Small intestine (tissue), 7 donors: ENCODE measurements at regions not wholly inside any gene's neighbourhood (a gene's known extent, or its start where the extent isn't known, plus 50 kb on each side); places are given as distances from the start of the nearest gene placed in this dataset.
A peak's percentile ranks its signal among the peaks of the same experiment; 100 is the strongest.
"Not testable (repeated sequence)": the region's sequence is repeated elsewhere in the genome, so short reads cannot be mapped to it uniquely, and the experiment has no call there.

Source experiments
- DNase-seq, 2 donors: peaks; one replicate each; pipeline versions ENCODE4 v3.0.0 to v3.0.0-alpha.2; 2013
- FAIRE-seq: peaks from 2 replicates; lab custom pipeline; 2012; peaks lifted over from hg19 to GRCh38; lab: Jason Lieb, UNC
- H3K27ac ChIP-seq, 3 donors: one replicate each; pipeline ENCODE4 v1.5.1; 2013; ENCODE audit warnings: low read length in 2 of 3, mild to moderate bottlenecking in 2 of 3, control low read depth in 1 of 3, inconsistent platforms in 1 of 3, low read depth in 1 of 3, moderate library complexity in 1 of 3
- H3K27me3 ChIP-seq, 3 donors: one replicate each; pipeline ENCODE4 v1.6.1; 2013; ENCODE audit warnings: low read length in 3 of 3, inconsistent platforms in 1 of 3; ENCODE audit not compliant: control insufficient read depth in 3 of 3, insufficient read depth in 3 of 3
- H3K36me3 ChIP-seq, 3 donors: one replicate each; pipeline ENCODE4 v1.6.1; 2013; ENCODE audit warnings: low read length in 3 of 3, inconsistent platforms in 1 of 3, low read depth in 1 of 3, mild to moderate bottlenecking in 1 of 3, moderate library complexity in 1 of 3; ENCODE audit not compliant: control insufficient read depth in 3 of 3, insufficient read depth in 2 of 3
- H3K4me1 ChIP-seq, 3 donors: one replicate each; pipeline ENCODE4 v1.6.1; 2013; ENCODE audit warnings: low read length in 2 of 3, inconsistent platforms in 1 of 3, low read depth in 1 of 3, mild to moderate bottlenecking in 1 of 3, moderate library complexity in 1 of 3; ENCODE audit not compliant: control insufficient read depth in 3 of 3, insufficient read depth in 2 of 3
- H3K4me3 ChIP-seq, 3 donors: one replicate each; pipeline ENCODE4 v1.5.1; 2013; ENCODE audit warnings: low read length in 3 of 3, control low read depth in 1 of 3, inconsistent platforms in 1 of 3, low read depth in 1 of 3, mild to moderate bottlenecking in 1 of 3, moderate library complexity in 1 of 3
- H3K9me3 ChIP-seq, 2 donors: one replicate each; pipeline ENCODE4 v1.6.1; 2013; ENCODE audit warnings: low read depth in 1 of 2, low read length in 1 of 2; ENCODE audit not compliant: control insufficient read depth in 2 of 2, insufficient read depth in 1 of 2
- WGBS, 3 donors: extraction: QIAGEN DNeasy Blood & Tissue Kit; methylation state at CpG; one replicate each; pipeline ENCODE4 v1.1.7; 2013; 5-methylcytosine and 5-hydroxymethylcytosine counted together
- donor health status: healthy with polysubstance abuse.
- donor health status: control.
- donor health status: control.
- donor health status: Bipolar disorder and iron deficiency.
- donor health status: healthy.

GRCh38 chr2:88802026-88802425, 110.6 kb downstream of the RPIA start:
- WGBS, 3 donors: 37 to 53% (median 40%) methylated on average over 2 of the region's 2 CpGs
- not testable (repeated sequence) for H3K36me3 ChIP-seq, H3K9me3 ChIP-seq, DNase-seq, H3K27ac ChIP-seq, FAIRE-seq, H3K4me1 ChIP-seq, H3K27me3 ChIP-seq, H3K4me3 ChIP-seq

GRCh38 chr2:88807237-88807962, 115.9 kb downstream of the RPIA start:
- WGBS, 3 donors: 64 to 83% (median 64%) methylated on average over 5 of the region's 5 CpGs
- no peaks in the 10 kb centered on the region for H3K4me1 ChIP-seq
- no peaks in the 10 kb centered on the region for H3K9me3 ChIP-seq
- no peaks in the 10 kb centered on the region for H3K36me3 ChIP-seq
- DNase-seq: no peak
- no peak for FAIRE-seq
- no peaks in the 10 kb centered on the region for H3K27me3 ChIP-seq
- H3K27ac ChIP-seq: no peak overlapping the region
- H3K4me3 ChIP-seq: no peak overlapping the region

- DNase-seq (no peak), FAIRE-seq (no peak)
- WGBS, 3 donors: 32 to 51% (median 40%) methylated on average over 3 of the region's 3 CpGs
- no peaks in the 10 kb centered on the region for H3K27me3 ChIP-seq
- no peak overlapping the region for H3K27ac ChIP-seq
- no peaks in the 10 kb centered on the region for H3K9me3 ChIP-seq
- no peaks in the 10 kb centered on the region for H3K4me1 ChIP-seq
- no peak overlapping the region for H3K4me3 ChIP-seq
- no peaks in the 10 kb centered on the region for H3K36me3 ChIP-seq
Measured at GRCh38 chr2:88808083-88808482, 116.6 kb downstream of the RPIA start.

- DNase-seq: no peak
- no peaks in the 10 kb centered on the region for H3K9me3 ChIP-seq
- H3K4me3 ChIP-seq: no peak overlapping the region
- H3K27ac ChIP-seq: no peak overlapping the region
- FAIRE-seq: no peak
- 17 to 71% (median 39%) methylated on average over 1 of the region's 1 CpG for WGBS, 3 donors
- H3K36me3 ChIP-seq: no peaks in the 10 kb centered on the region
- no peaks in the 10 kb centered on the region for H3K27me3 ChIP-seq
- H3K4me1 ChIP-seq: no peaks in the 10 kb centered on the region
Measured at GRCh38 chr2:88808652-88809051, 117.2 kb downstream of the RPIA start.

GRCh38 chr2:88809216-88809615, 117.7 kb downstream of the RPIA start:
- no peaks in the 10 kb centered on the region for H3K36me3 ChIP-seq
- WGBS, 3 donors: 85 to 90% (median 87%) methylated on average over 6 of the region's 6 CpGs
- FAIRE-seq: no peak
- DNase-seq: no peak
- no peak overlapping the region for H3K4me3 ChIP-seq
- H3K9me3 ChIP-seq: no peaks in the 10 kb centered on the region
- H3K27me3 ChIP-seq: no peaks in the 10 kb centered on the region
- H3K4me1 ChIP-seq: no peaks in the 10 kb centered on the region
- peak overlapping the region in 1 of 3 donors; percentile 6 for H3K27ac ChIP-seq

GRCh38 chr2:88810017-88810416, 118.5 kb downstream of the RPIA start:
- DNase-seq (no peak), FAIRE-seq (no peak)
- no peaks in the 10 kb centered on the region for H3K9me3 ChIP-seq
- H3K4me3 ChIP-seq: no peak overlapping the region
- no peaks in the 10 kb centered on the region for H3K36me3 ChIP-seq
- no peaks in the 10 kb centered on the region for H3K4me1 ChIP-seq
- WGBS, 3 donors: 22 to 37% (median 34%) methylated on average over 2 of the region's 2 CpGs
- H3K27me3 ChIP-seq: no peaks in the 10 kb centered on the region
- H3K27ac ChIP-seq: no peak overlapping the region

GRCh38 chr2:88810488-88810887, 119.0 kb downstream of the RPIA start:
- FAIRE-seq: no peak
- WGBS, 3 donors: 90 to 94% (median 92%) methylated on average over 8 of the region's 8 CpGs

GRCh38 chr2:88811233-88811632, 119.8 kb downstream of the RPIA start:
- 62 to 78% (median 72%) methylated on average over 3 of the region's 3 CpGs for WGBS, 3 donors

More at GRCh38 chr2:88810488-88810887, 119.0 kb downstream of the RPIA start:
- Histone ChIP-seq H3K27me3 (no peaks in the 10 kb centered on the region), H3K4me3 (no peak overlapping the region), H3K27ac (no peak overlapping the region), H3K9me3 (peaks cover 0 to 3% of the 10 kb centered on the region in 2 donors), H3K4me1 (no peaks in the 10 kb centered on the region), H3K36me3 (no peaks in the 10 kb centered on the region)
- no peak for DNase-seq

GRCh38 chr2:88811681-88812080, 120.2 kb downstream of the RPIA start:
- H3K4me3 ChIP-seq: no peak overlapping the region
- DNase-seq: no peak
- H3K27ac ChIP-seq: no peak overlapping the region
- no peaks in the 10 kb centered on the region for H3K27me3 ChIP-seq
- 73 to 88% (median 87%) methylated on average over 8 of the region's 8 CpGs for WGBS, 3 donors
- peaks cover 2 to 11% of the 10 kb centered on the region in 2 donors for H3K9me3 ChIP-seq
- no peaks in the 10 kb centered on the region for H3K4me1 ChIP-seq
- H3K36me3 ChIP-seq: no peaks in the 10 kb centered on the region
- no peak for FAIRE-seq

More at GRCh38 chr2:88811233-88811632, 119.8 kb downstream of the RPIA start:
- H3K9me3 ChIP-seq: peaks cover 2 to 9% of the 10 kb centered on the region in 2 donors
- DNase-seq: no peak
- H3K27ac ChIP-seq: no peak overlapping the region
- H3K27me3 ChIP-seq: no peaks in the 10 kb centered on the region
- no peaks in the 10 kb centered on the region for H3K4me1 ChIP-seq
- no peak for FAIRE-seq
- H3K4me3 ChIP-seq: no peak overlapping the region
- no peaks in the 10 kb centered on the region for H3K36me3 ChIP-seq
